HFFc6 (cell line): ENCODE measurements at regions not wholly inside any gene's neighbourhood (a gene's known extent, or its start where the extent isn't known, plus 50 kb on each side); places are given as distances from the start of the nearest gene placed in this dataset.

Experiments
- DNase-seq: peaks from one replicate; pipeline ENCODE4 v3.0.0-alpha.2; 2018
- H3K27ac Mint-ChIP-seq: 2 replicates; pipeline ENCODE4 v1.8.0; 2020; ENCODE audit warnings: mild to moderate bottlenecking, mixed read lengths
- H3K27me3 Mint-ChIP-seq: 2 replicates; pipeline ENCODE4 v1.8.0; 2021; ENCODE audit warnings: mild to moderate bottlenecking, moderate library complexity, mixed read lengths; ENCODE audit not compliant: insufficient read depth
- H3K36me3 Mint-ChIP-seq: 2 replicates; pipeline ENCODE4 v1.8.0; 2021; ENCODE audit warnings: low read depth, mixed read lengths
- H3K4me1 Mint-ChIP-seq: 2 replicates; pipeline ENCODE4 v1.8.0; 2020; ENCODE audit warnings: low read depth, mixed read lengths
- H3K4me3 Mint-ChIP-seq: 2 replicates; pipeline ENCODE4 v1.8.0; 2020; ENCODE audit warnings: mild to moderate bottlenecking, moderate library complexity, mixed read lengths
- H3K9me3 Mint-ChIP-seq: 2 replicates; pipeline ENCODE4 v1.8.0; 2020; ENCODE audit warnings: mild to moderate bottlenecking, mixed read lengths
- TF ChIP-seq, protein P1 (sequence below): fragments of 200-600 bp; sonication (generic); IDR thresholded peaks from 2 replicates; pipeline ENCODE4 v1.5.0; 2021; ENCODE audit warnings: antibody characterized with exemption, mild to moderate bottlenecking

- H3K36me3 Mint-ChIP-seq = no peaks in the 10 kb centered on the region
- H3K27me3 Mint-ChIP-seq = no peaks in the 10 kb centered on the region
- H3K27ac Mint-ChIP-seq = no peak overlapping the region
- DNase-seq = no peak
- TF ChIP-seq, protein P1, sequence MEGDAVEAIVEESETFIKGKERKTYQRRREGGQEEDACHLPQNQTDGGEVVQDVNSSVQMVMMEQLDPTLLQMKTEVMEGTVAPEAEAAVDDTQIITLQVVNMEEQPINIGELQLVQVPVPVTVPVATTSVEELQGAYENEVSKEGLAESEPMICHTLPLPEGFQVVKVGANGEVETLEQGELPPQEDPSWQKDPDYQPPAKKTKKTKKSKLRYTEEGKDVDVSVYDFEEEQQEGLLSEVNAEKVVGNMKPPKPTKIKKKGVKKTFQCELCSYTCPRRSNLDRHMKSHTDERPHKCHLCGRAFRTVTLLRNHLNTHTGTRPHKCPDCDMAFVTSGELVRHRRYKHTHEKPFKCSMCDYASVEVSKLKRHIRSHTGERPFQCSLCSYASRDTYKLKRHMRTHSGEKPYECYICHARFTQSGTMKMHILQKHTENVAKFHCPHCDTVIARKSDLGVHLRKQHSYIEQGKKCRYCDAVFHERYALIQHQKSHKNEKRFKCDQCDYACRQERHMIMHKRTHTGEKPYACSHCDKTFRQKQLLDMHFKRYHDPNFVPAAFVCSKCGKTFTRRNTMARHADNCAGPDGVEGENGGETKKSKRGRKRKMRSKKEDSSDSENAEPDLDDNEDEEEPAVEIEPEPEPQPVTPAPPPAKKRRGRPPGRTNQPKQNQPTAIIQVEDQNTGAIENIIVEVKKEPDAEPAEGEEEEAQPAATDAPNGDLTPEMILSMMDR = no peak
- peaks cover 11% of the 10 kb centered on the region for H3K9me3 Mint-ChIP-seq
- no peak overlapping the region for H3K4me3 Mint-ChIP-seq
- no peaks in the 10 kb centered on the region for H3K4me1 Mint-ChIP-seq
These were observed 143.3 kb upstream of the VSTM2A start for GRCh38 chr7:54398863-54399262.

- H3K9me3 Mint-ChIP-seq = peaks cover 28% of the 10 kb centered on the region
- no peaks in the 10 kb centered on the region for H3K36me3 Mint-ChIP-seq
- DNase-seq = no peak
- H3K27me3 Mint-ChIP-seq = no peaks in the 10 kb centered on the region
- H3K27ac Mint-ChIP-seq = no peak overlapping the region
- TF ChIP-seq, protein P1 = no peak
- H3K4me3 Mint-ChIP-seq = no peak overlapping the region
- no peaks in the 10 kb centered on the region for H3K4me1 Mint-ChIP-seq
These were observed 132.3 kb upstream of the VSTM2A start for GRCh38 chr7:54409917-54410316.

- Mint-ChIP-seq H3K36me3 (no peaks in the 10 kb centered on the region), H3K9me3 (peaks cover 16% of the 10 kb centered on the region), H3K27me3 (no peaks in the 10 kb centered on the region), H3K4me3 (no peak overlapping the region), H3K4me1 (no peaks in the 10 kb centered on the region), H3K27ac (no peak overlapping the region)
- TF ChIP-seq, protein P1 = no peak
- no peak for DNase-seq
These were observed 125.5 kb upstream of the VSTM2A start for GRCh38 chr7:54416678-54417077.

DNA sequence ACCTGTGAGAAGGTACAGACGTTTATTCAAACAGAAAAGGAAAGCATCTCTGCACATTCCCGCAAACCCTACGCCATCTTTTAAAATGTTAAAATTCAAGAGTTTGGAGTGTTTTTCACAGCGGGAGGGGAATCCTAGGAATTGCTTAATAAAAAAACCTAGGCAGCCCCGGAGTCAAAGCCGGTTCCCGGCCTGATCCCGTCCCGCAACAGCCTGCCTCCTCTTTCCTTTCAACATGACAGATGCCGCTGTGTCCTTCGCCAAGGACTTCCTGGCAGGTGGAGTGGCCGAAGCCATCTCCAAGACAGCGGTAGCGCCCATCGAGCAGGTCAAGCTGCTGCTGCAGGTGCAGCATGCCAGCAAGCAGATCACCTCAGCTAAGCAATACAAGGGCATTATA, 123.0 kb upstream of the VSTM2A start:
- no peak for DNase-seq
- Mint-ChIP-seq H3K4me3 (no peak overlapping the region), H3K27me3 (no peaks in the 10 kb centered on the region), H3K27ac (no peak overlapping the region), H3K9me3 (peaks cover 26% of the 10 kb centered on the region), H3K4me1 (no peaks in the 10 kb centered on the region), H3K36me3 (no peaks in the 10 kb centered on the region)
- TF ChIP-seq, protein P1 = no peak

DNA sequence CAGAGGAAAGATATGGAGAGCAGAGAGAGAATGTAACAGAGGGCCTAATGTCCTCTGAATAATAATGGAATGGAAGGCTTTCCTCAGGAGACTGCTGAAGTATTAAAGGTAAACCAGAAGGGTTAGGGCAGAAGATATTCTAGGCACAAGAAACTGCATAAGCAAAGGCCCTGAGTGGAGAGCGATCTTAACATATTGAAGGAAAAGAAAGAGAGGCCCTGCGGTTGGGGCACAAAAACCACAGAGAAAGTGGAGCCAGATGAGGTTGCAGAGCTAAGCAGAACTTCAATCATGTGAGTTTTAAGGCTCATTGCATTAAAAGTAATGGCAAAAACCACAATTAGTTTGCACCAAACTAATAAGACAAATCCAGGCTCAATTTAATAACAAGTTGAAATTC, 115.8 kb upstream of the VSTM2A start:
- Mint-ChIP-seq H3K27me3 (no peaks in the 10 kb centered on the region), H3K27ac (no peak overlapping the region), H3K4me3 (no peak overlapping the region), H3K4me1 (no peaks in the 10 kb centered on the region), H3K36me3 (no peaks in the 10 kb centered on the region), H3K9me3 (peaks cover 31% of the 10 kb centered on the region)
- no peak for DNase-seq
- TF ChIP-seq, protein P1 = no peak

GRCh38 chr7:54429111-54429510, 113.1 kb upstream of the VSTM2A start:
- Mint-ChIP-seq H3K36me3 (no peaks in the 10 kb centered on the region), H3K27me3 (no peaks in the 10 kb centered on the region), H3K9me3 (peaks cover 22% of the 10 kb centered on the region), H3K4me3 (no peak overlapping the region), H3K27ac (no peak overlapping the region), H3K4me1 (no peaks in the 10 kb centered on the region)
- TF ChIP-seq, protein P1 = no peak
- DNase-seq = no peak
